ENCODE measurements at regions not wholly inside any gene's neighbourhood (a gene's known extent, or its start where the extent isn't known, plus 50 kb on each side); places are given as distances from the start of the nearest gene placed in this dataset.
"Not testable (repeated sequence)": the region's sequence is repeated elsewhere in the genome, so short reads cannot be mapped to it uniquely, and the experiment has no call there.

GRCh38 chr4:26257444-26257843 is 63.4 kb upstream of the RBPJ start:
- not testable (repeated sequence) for DNase-seq

GRCh38 chr4:26257850-26258249 is 63.0 kb upstream of the RBPJ start:
- DNase-seq, result no peak

- no peak for DNase-seq
These were observed 60.2 kb upstream of the RBPJ start for GRCh38 chr4:26260571-26260970.

GRCh38 chr4:26261405-26261804 is 59.4 kb upstream of the RBPJ start:
- no peak for DNase-seq

- no peak for DNase-seq
These were observed 57.6 kb upstream of the RBPJ start for GRCh38 chr4:26263165-26263564.

- no peak for DNase-seq
These were observed 56.7 kb upstream of the RBPJ start for GRCh38 chr4:26264109-26264508.

- DNase-seq, result peak; percentile 87
These were observed 53.7 kb upstream of the RBPJ start for GRCh38 chr4:26267087-26267486.

- DNase-seq, result no peak
These were observed 52.6 kb upstream of the RBPJ start for GRCh38 chr4:26268246-26268645.

GRCh38 chr4:26269038-26269437 is 51.8 kb upstream of the RBPJ start:
- DNase-seq, result no peak
